HepG2 (cell line): ENCODE measurements at regions not wholly inside any gene's neighbourhood (a gene's known extent, or its start where the extent isn't known, plus 50 kb on each side); places are given as distances from the start of the nearest gene placed in this dataset.

Experiments
- ATAC-seq: fragments of 200-7000 bp; cut with Tn5 transposase; 3 replicates; pipeline ENCODE4 v1.9.1; 2020; ENCODE audit warnings: mild to moderate bottlenecking, moderate library complexity
- BruUV-seq: library from RNA; stranded (reverse); fragments of 400-500 nt; replicated peaks from 2 replicates; lab custom pipeline; 2021; lab: Mats Ljungman, UMichigan
- CTCF ChIA-PET: fragments of 300-600 bp; formaldehyde crosslinking; extraction: SDS; loops from one replicate; lab custom pipeline; 2021; ENCODE audit warnings: low total read pairs, inconsistent platforms, low intra/inter-chr PET ratio; lab: Yijun Ruan, JAX
- POLR2A ChIA-PET: fragments of 350-600 bp; sonication (Branson Sonifier 250); formaldehyde crosslinking; loops from one replicate; lab custom pipeline; 2020; ENCODE audit warnings: antibody characterized with exemption, inconsistent platforms; lab: Yijun Ruan, JAX
- DNase-seq: peaks from one replicate; pipeline ENCODE4 v3.0.0-alpha.2; 2015; ENCODE audit warnings: low spot score
- FAIRE-seq: peaks from 3 replicates; lab custom pipeline; 2011; peaks lifted over from hg19 to GRCh38; lab: Jason Lieb, UNC
- H2AFZ ChIP-seq: one replicate; pipeline ENCODE4 v1.6.1; 2011; ENCODE audit warnings: low read length, inconsistent platforms
- H3K27ac ChIP-seq: fragments of 300-600 bp; 3 replicates; pipeline ENCODE4 v1.8.0; 2011; ENCODE audit warnings: mixed run types, mild to moderate bottlenecking, mixed read lengths, low read length, inconsistent platforms; ENCODE audit not compliant: insufficient read depth; ENCODE audit errors: extremely low read length
- H3K27me3 ChIP-seq, 2 experiments: fragments of 200-600 bp in 1 of 2; 2 replicates in 1 of 2; 3 replicates in 1 of 2; pipeline versions ENCODE4 v1.6.0 to v1.8.0; 2011; ENCODE audit warnings: low read length in 2 of 2, mild to moderate bottlenecking in 2 of 2, moderate library complexity in 2 of 2, inconsistent platforms in 1 of 2; ENCODE audit not compliant: insufficient read depth in 2 of 2, control insufficient read depth in 1 of 2
- H3K36me3 ChIP-seq, 2 experiments: fragments of 200-600 bp in 1 of 2; replicated peaks in 1 of 2; 2 replicates in 1 of 2; 3 replicates in 1 of 2; pipeline versions ENCODE4 v1.5.1 to v1.8.0; 2011; ENCODE audit warnings: low read length in 2 of 2, inconsistent platforms in 1 of 2; ENCODE audit not compliant: insufficient read depth in 2 of 2, control insufficient read depth in 1 of 2
- H3K4me1 ChIP-seq: 2 replicates; pipeline ENCODE4 v1.5.1; 2012; ENCODE audit warnings: low read length, inconsistent platforms; ENCODE audit not compliant: insufficient read depth
- H3K4me2 ChIP-seq: 2 replicates; pipeline ENCODE4 v1.6.0; 2011; ENCODE audit warnings: low read depth, low read length, inconsistent platforms
- H3K4me3 ChIP-seq, 3 experiments: fragments of 200-600 bp in 1 of 3; sonication (generic), shearing (Covaris generic) in 1 of 3; replicated peaks in 1 of 3; 2 replicates each; pipeline ENCODE4 v1.5.1; 2011 to 2016; ENCODE audit warnings: low read length in 3 of 3, inconsistent platforms in 2 of 3, low read depth in 2 of 3, mild to moderate bottlenecking in 2 of 3, control low read depth in 1 of 3, mixed read lengths in 1 of 3; ENCODE audit not compliant: insufficient read depth in 1 of 3
- H3K79me2 ChIP-seq: one replicate; pipeline ENCODE4 v1.6.1; 2011; ENCODE audit warnings: low read length, inconsistent platforms; ENCODE audit not compliant: insufficient read depth
- H3K9ac ChIP-seq: 2 replicates; pipeline ENCODE4 v1.6.0; 2011; ENCODE audit warnings: mild to moderate bottlenecking, low read depth, low read length, inconsistent platforms; ENCODE audit not compliant: insufficient read depth
- H3K9me3 ChIP-seq: 2 replicates; pipeline ENCODE4 v1.5.1; 2012; ENCODE audit warnings: mild to moderate bottlenecking, low read length
- H4K20me1 ChIP-seq: 2 replicates; pipeline ENCODE4 v1.6.0; 2011; ENCODE audit warnings: inconsistent platforms, mild to moderate bottlenecking, low read length, moderate library complexity; ENCODE audit not compliant: insufficient read depth
- GATAD2A ChIP-seq: IDR thresholded peaks from 2 replicates; pipeline ENCODE4 v1.6.1; 2016
- GLI4 ChIP-seq: sonication (generic); formaldehyde crosslinking; IDR thresholded peaks from 2 replicates; pipeline ENCODE4 v1.5.1; 2020; ENCODE audit warnings: missing genetic modification reagents, mild to moderate bottlenecking, moderate library complexity, borderline replicate concordance
- HMGA1 ChIP-seq: sonication (generic); formaldehyde crosslinking; conservative IDR thresholded peaks from 2 replicates; pipeline ENCODE4 v1.4.0; 2020; ENCODE audit warnings: missing genetic modification reagents
- IKZF4 ChIP-seq: sonication (generic); formaldehyde crosslinking; IDR thresholded peaks from 2 replicates; pipeline ENCODE4 v1.5.1; 2020; ENCODE audit warnings: borderline replicate concordance, mild to moderate bottlenecking, low read depth, missing genetic modification reagents; ENCODE audit errors: not compliant biosample characterization
- MBD4 ChIP-seq: IDR thresholded peaks from 2 replicates; pipeline ENCODE4 v1.6.1; 2012; ENCODE audit warnings: low read length, inconsistent platforms, borderline replicate concordance
- MBNL3 ChIP-seq: fragments of 250-450 bp; sonication (Bioruptor Pico); conservative IDR thresholded peaks from 2 replicates; pipeline ENCODE4 v1.8.0; 2022; ENCODE audit warnings: mild to moderate bottlenecking, inconsistent platforms
- SETDB1 ChIP-seq: sonication (generic); formaldehyde crosslinking; IDR thresholded peaks from 2 replicates; pipeline ENCODE4 v1.5.1; 2020; ENCODE audit warnings: missing genetic modification reagents, mild to moderate bottlenecking, borderline replicate concordance
- ZNF207 ChIP-seq: fragments of 450-650 bp; IDR thresholded peaks from 2 replicates; pipeline ENCODE4 v1.6.1; 2016; ENCODE audit warnings: antibody characterized with exemption, borderline replicate concordance
- ZNF256 ChIP-seq: sonication (generic); formaldehyde crosslinking; conservative IDR thresholded peaks from 2 replicates; pipeline ENCODE4 v1.4.0; 2020; ENCODE audit warnings: missing genetic modification reagents
- ZNF7 ChIP-seq: IDR thresholded peaks from 2 replicates; pipeline ENCODE4 v1.6.1; 2016; ENCODE audit warnings: missing biosample characterization, missing genetic modification reagents
- WGBS: methylation state at CpG from one replicate; pipeline ENCODE4 v1.1.6; 2017; ENCODE audit warnings: low lambda C conversion rate; 5-methylcytosine and 5-hydroxymethylcytosine counted together
- in situ Hi-C: cut with HindIII; loops from 2 replicates; pipeline ENCODE4 v1.10.0; 2017; ENCODE audit warnings: low pct_unique_long_range_greater_than_20kb; ENCODE audit not compliant: extremely low pct_ligation_motif_present
- intact Hi-C: fragments of 100-400 bp; cut with micrococcal nuclease; formaldehyde crosslinking; loops from one replicate; pipeline ENCODE4 v1.10.0; 2022; ENCODE audit not compliant: unreplicated experiment
- TF ChIP-seq, protein P1 (sequence below): sonication (generic); formaldehyde crosslinking; IDR thresholded peaks from 2 replicates; pipeline ENCODE4 v1.4.0; 2020; ENCODE audit warnings: missing genetic modification reagents, mild to moderate bottlenecking, borderline replicate concordance
- TF ChIP-seq, protein P2 (sequence below): sonication (generic); formaldehyde crosslinking; IDR thresholded peaks from 2 replicates; pipeline ENCODE4 v1.8.1; 2023; ENCODE audit warnings: mild to moderate bottlenecking, moderate library complexity, missing genetic modification reagents

DNA sequence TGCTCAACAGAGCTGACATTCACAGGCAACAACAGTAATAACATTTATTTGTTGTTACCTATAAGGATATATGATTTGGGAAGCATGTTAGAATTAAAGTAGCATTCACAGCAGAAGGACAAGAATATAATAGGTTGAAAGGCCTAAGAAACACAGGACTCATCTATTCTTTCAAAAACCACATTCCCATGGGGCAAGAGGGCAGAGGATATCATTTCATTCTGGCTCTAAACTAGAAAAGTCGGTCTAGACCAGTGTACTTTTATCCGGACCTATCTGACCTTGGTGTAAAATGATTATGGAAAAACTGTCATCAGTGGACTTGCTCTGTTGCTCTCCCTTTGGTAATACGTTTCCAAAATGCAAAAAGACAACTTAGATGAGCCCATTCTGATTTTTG, 914.7 kb upstream of the CITED2 start (continued):
- TF ChIP-seq, protein P1, sequence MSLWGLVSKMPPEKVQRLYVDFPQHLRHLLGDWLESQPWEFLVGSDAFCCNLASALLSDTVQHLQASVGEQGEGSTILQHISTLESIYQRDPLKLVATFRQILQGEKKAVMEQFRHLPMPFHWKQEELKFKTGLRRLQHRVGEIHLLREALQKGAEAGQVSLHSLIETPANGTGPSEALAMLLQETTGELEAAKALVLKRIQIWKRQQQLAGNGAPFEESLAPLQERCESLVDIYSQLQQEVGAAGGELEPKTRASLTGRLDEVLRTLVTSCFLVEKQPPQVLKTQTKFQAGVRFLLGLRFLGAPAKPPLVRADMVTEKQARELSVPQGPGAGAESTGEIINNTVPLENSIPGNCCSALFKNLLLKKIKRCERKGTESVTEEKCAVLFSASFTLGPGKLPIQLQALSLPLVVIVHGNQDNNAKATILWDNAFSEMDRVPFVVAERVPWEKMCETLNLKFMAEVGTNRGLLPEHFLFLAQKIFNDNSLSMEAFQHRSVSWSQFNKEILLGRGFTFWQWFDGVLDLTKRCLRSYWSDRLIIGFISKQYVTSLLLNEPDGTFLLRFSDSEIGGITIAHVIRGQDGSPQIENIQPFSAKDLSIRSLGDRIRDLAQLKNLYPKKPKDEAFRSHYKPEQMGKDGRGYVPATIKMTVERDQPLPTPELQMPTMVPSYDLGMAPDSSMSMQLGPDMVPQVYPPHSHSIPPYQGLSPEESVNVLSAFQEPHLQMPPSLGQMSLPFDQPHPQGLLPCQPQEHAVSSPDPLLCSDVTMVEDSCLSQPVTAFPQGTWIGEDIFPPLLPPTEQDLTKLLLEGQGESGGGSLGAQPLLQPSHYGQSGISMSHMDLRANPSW (CRISPR knock-in tag), result no peak
- no peak for TF ChIP-seq ZNF7 (CRISPR knock-in tag)
- no peak for TF ChIP-seq ZNF256 (CRISPR knock-in tag)
- TF ChIP-seq, protein P2, sequence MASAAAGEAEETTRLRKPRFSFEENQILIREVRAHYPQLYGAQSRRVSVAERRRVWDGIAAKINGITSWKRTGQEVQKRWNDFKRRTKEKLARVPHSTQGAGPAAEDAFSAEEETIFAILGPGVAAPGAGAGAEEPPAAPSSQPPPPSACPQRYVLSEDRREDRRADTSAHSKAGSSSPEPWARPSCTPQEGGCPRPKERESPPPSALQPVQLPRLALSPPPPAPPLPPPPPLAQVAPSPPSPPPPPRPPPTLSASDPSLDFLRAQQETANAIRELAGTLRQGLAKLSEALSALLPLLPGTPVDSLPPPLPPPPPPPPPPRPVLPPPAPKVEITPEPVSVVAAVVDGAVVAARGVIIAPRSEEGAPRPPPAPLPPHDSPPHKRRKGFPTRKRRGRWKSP (CRISPR knock-in tag), result no peak
- no peak for TF ChIP-seq GATAD2A (CRISPR knock-in tag)
- TF ChIP-seq ZNF207, result no peak
- no peak for TF ChIP-seq SETDB1 (CRISPR knock-in tag)
- TF ChIP-seq GLI4, result no peak
- TF ChIP-seq MBD4, result no peak
- no peak for TF ChIP-seq IKZF4

DNA sequence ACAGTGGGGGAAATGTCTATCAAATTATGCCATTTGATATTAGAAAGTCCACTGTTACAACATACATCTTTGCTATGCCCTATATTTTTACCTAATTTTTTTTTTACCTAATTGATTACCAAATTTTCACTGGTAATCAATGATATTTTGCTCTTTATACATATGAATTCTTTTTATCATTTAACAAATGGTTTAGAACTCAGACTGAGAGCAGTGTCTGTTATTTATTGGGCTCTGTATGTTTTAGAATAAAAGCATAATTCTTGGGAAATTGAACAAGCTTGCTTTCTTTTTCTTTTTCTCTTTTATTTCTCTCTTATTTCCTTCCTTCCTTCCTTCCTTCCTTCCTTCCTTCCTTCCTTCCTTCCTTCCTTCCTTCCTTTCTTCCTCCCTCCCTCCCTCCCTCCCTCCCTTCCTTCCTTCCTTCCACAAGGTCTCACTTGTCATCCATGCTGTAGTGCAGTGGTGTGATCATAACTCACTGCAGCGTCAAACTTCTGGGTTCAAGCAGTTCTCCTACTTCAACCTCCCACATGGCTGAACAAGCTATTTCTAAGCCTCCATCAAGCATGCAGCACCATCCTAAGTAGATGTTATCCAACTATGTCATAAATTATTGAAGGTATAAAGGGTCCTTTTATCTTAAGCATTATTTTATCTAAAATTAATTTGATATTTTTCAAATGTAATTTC, 911.7 kb upstream of the CITED2 start:
- H3K36me3 ChIP-seq, result no peaks in the 10 kb centered on the region
- DNase-seq (no peak), FAIRE-seq (no peak), ATAC-seq (no peak)
- TF ChIP-seq HMGA1 (CRISPR knock-in tag) (no peak), MBNL3 (CRISPR knock-in tag) (no peak)
- no peak overlapping the region for H3K27ac ChIP-seq
- CTCF ChIA-PET, result no interaction called here
- POLR2A ChIA-PET, result no interaction called here
- no peaks in the 10 kb centered on the region for H3K27me3 ChIP-seq
- H3K4me3 ChIP-seq, result no peak overlapping the region
- H3K4me1 ChIP-seq, result peaks cover 12% of the 10 kb centered on the region
- H4K20me1 ChIP-seq, result no peaks in the 10 kb centered on the region
- H3K4me2 ChIP-seq, result no peak overlapping the region
- in situ Hi-C loops, result no loop called here
- H3K9me3 ChIP-seq, result peaks cover 33% of the 10 kb centered on the region
- no peak overlapping the region for H2AFZ ChIP-seq
- H3K79me2 ChIP-seq, result no peaks in the 10 kb centered on the region
- H3K9ac ChIP-seq, result no peak overlapping the region
- intact Hi-C loops, result loop anchor here (10.0 kb wide), 1 partner anchor 911 kb away; the partner anchor contains the start of gene CITED2
- no TSS peak for BruUV-seq
- WGBS, result 51% methylated on average over 1 of the region's 1 CpG
